Pancreas (tissue), 10 donors: ENCODE measurements at regions not wholly inside any gene's neighbourhood (a gene's known extent, or its start where the extent isn't known, plus 50 kb on each side); places are given as distances from the start of the nearest gene placed in this dataset.

Source experiments
- ATAC-seq, 4 donors: fragments of 200-7000 bp; cut with Tn5 transposase; one replicate each; pipeline versions ENCODE4 v1.8.0 to v1.9.1; 2020; ENCODE audit warnings: mild to moderate bottlenecking in 4 of 4, moderate library complexity in 4 of 4
- DNase-seq, 6 donors: peaks; one replicate each; pipeline ENCODE4 v3.0.0-alpha.2; 2020
- FAIRE-seq: peaks from 2 replicates; lab custom pipeline; 2012; peaks lifted over from hg19 to GRCh38; lab: Jason Lieb, UNC
- H3K27ac ChIP-seq, 4 donors: fragments of 200-600 bp; sonication (generic); 1 replicate in 3 of 4; 2 replicates in 1 of 4; pipeline versions ENCODE4 v1.5.0 to v1.8.0; 2020
- H3K27me3 ChIP-seq, 4 donors: fragments of 200-600 bp; one replicate each; pipeline ENCODE4 v1.8.0; 2021
- H3K36me3 ChIP-seq, 3 donors: fragments of 200-600 bp; sonication (generic) in 1 of 3; one replicate each; pipeline versions ENCODE4 v1.5.0 to v1.8.0; 2020 to 2021
- H3K4me1 ChIP-seq, 3 donors: fragments of 200-600 bp; one replicate each; pipeline ENCODE4 v1.8.0; 2021
- H3K4me3 ChIP-seq, 4 donors: fragments of 200-600 bp; sonication (generic) in 2 of 4; one replicate each; pipeline versions ENCODE4 v1.5.0 to v1.8.0; 2020 to 2021
- H3K9me3 ChIP-seq, 4 donors: fragments of 200-600 bp; one replicate each; pipeline ENCODE4 v1.8.0; 2021
- CTCF ChIP-seq, 4 donors: fragments of 200-600 bp; sonication (generic) in 3 of 4; IDR thresholded peaks; one replicate each; pipeline versions ENCODE4 v1.5.0 to v1.8.0; 2021; ENCODE audit warnings: antibody characterized with exemption in 4 of 4
- WGBS, 2 donors: extraction: QIAGEN DNeasy Blood & Tissue Kit; methylation state at CpG; one replicate each; pipeline ENCODE4 v1.1.7; 2013; 5-methylcytosine and 5-hydroxymethylcytosine counted together
- intact Hi-C, 3 donors: fragments of 100-400 bp; cut with DNase I; formaldehyde crosslinking; loops; one replicate each; pipeline versions ENCODE4 v1.11.1 to v1.14.2; 2022
- donor health status: healthy with polysubstance abuse.
- donor health status: DM: no; HTN: no; CAD: no; lungs with moderate emphysema.
- donor health status: DM: no; HTN: no; CAD: no.
- donor health status: control.
- donor health status: control.
- donor health status: Bipolar disorder and iron deficiency.
- donor health status: DM: yes; HTN: yes; CAD: no.
- donor health status: DM: no; HTN: no; CAD: no.
- donor health status: DM: no; HTN: no; CAD: no.
- donor health status: DM: yes; HTN: yes; CAD: no.

GRCh38 chr3:99429502-99429901 lies 208.9 kb upstream of the COL8A1 start:
- H3K27me3 ChIP-seq = no peaks in the 10 kb centered on the region
- no peak for ATAC-seq
- H3K27ac ChIP-seq = no peak overlapping the region
- H3K36me3 ChIP-seq = no peaks in the 10 kb centered on the region
- TF ChIP-seq CTCF (IDR thresholded peaks at IDR 0.05) = no peak
- H3K4me3 ChIP-seq = no peak overlapping the region
- no peak for FAIRE-seq
- H3K9me3 ChIP-seq = no peaks in the 10 kb centered on the region
- no peaks in the 10 kb centered on the region for H3K4me1 ChIP-seq
- intact Hi-C loops = no loop called here
- no peak for DNase-seq
- WGBS, 2 donors = 60 to 74% methylated on average over 2 of the region's 2 CpGs

- no peak for DNase-seq
- 42 to 44% methylated on average over 2 of the region's 2 CpGs for WGBS, 2 donors
- ATAC-seq = no peak
- Histone ChIP-seq H3K36me3 (no peaks in the 10 kb centered on the region), H3K4me3 (no peak overlapping the region), H3K4me1 (no peaks in the 10 kb centered on the region), H3K27me3 (no peaks in the 10 kb centered on the region), H3K27ac (no peak overlapping the region), H3K9me3 (no peaks in the 10 kb centered on the region)
- intact Hi-C loops = no loop called here
- no peak for TF ChIP-seq CTCF (IDR thresholded peaks at IDR 0.05)
- FAIRE-seq = no peak
These were observed 212.5 kb upstream of the COL8A1 start for GRCh38 chr3:99425930-99426329.

GRCh38 chr3:99419116-99419515 lies 219.3 kb upstream of the COL8A1 start:
- Histone ChIP-seq H3K4me3 (no peak overlapping the region), H3K36me3 (no peaks in the 10 kb centered on the region), H3K9me3 (no peaks in the 10 kb centered on the region), H3K27ac (no peak overlapping the region), H3K4me1 (no peaks in the 10 kb centered on the region), H3K27me3 (no peaks in the 10 kb centered on the region)
- TF ChIP-seq CTCF (IDR thresholded peaks at IDR 0.05) = no peak
- intact Hi-C loops = no loop called here
- DNase-seq (no peak), ATAC-seq (no peak), FAIRE-seq (no peak)
- WGBS, 2 donors = 23 to 42% methylated on average over 1 of the region's 1 CpG

GRCh38 chr3:99418709-99419108 lies 219.7 kb upstream of the COL8A1 start:
- FAIRE-seq (no peak), DNase-seq (no peak), ATAC-seq (no peak)
- no peak for TF ChIP-seq CTCF (IDR thresholded peaks at IDR 0.05)
- WGBS, 2 donors = 45 to 58% methylated on average over 3 of the region's 3 CpGs
- H3K27me3 ChIP-seq = no peaks in the 10 kb centered on the region
- H3K4me1 ChIP-seq = no peaks in the 10 kb centered on the region
- H3K27ac ChIP-seq = no peak overlapping the region
- H3K9me3 ChIP-seq = no peaks in the 10 kb centered on the region
- H3K4me3 ChIP-seq = no peak overlapping the region
- no peaks in the 10 kb centered on the region for H3K36me3 ChIP-seq
- intact Hi-C loops = no loop called here

GRCh38 chr3:99418209-99418635 lies 220.2 kb upstream of the COL8A1 start:
- TF ChIP-seq CTCF (IDR thresholded peaks at IDR 0.05) = no peak
- H3K27me3 ChIP-seq = no peaks in the 10 kb centered on the region
- no peak overlapping the region for H3K4me3 ChIP-seq
- no peak overlapping the region for H3K27ac ChIP-seq
- no peak for FAIRE-seq
- H3K36me3 ChIP-seq = no peaks in the 10 kb centered on the region
- no peaks in the 10 kb centered on the region for H3K4me1 ChIP-seq
- 27 to 38% methylated on average over 2 of the region's 2 CpGs for WGBS, 2 donors
- no peak for ATAC-seq
- H3K9me3 ChIP-seq = no peaks in the 10 kb centered on the region
- DNase-seq = no peak
- intact Hi-C loops = no loop called here
